ENCODE measurements at regions not wholly inside any gene's neighbourhood (a gene's known extent, or its start where the extent isn't known, plus 50 kb on each side); places are given as distances from the start of the nearest gene placed in this dataset.

DNA sequence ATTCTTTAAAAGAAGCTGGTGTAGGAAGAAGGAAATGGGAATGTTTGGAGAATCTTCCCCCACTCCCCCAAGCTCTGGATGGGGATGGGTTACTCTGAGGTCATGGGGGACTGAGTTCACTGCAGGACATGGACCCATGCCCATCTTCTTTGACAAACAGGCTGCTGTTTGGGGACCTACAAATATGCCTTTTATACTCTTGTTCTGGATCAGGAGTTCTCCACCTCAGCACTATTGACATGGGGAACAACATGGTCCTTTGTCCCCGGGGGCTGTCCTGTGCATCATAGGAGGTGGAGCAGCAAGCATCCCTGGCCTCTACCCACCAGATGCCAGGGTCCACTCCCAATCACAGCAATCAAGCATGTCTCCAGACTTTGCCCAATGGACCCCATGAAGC, 365.8 kb upstream of the C1orf174 start:
- Mint-ChIP-seq H3K4me3 (ENCODE audit: unreplicated experiment) (no peak overlapping the region), H3K27me3 (ENCODE audit: unreplicated experiment) (no peaks in the 10 kb centered on the region), H3K27ac (ENCODE audit: unreplicated experiment) (no peak overlapping the region), H3K36me3 (ENCODE audit: low read depth, unreplicated experiment) (no peaks in the 10 kb centered on the region), H3K9me3 (ENCODE audit: unreplicated experiment) (peaks cover 47% of the 10 kb centered on the region), H3K4me1 (ENCODE audit: unreplicated experiment) (no peaks in the 10 kb centered on the region)
- TF ChIP-seq, protein P1, sequence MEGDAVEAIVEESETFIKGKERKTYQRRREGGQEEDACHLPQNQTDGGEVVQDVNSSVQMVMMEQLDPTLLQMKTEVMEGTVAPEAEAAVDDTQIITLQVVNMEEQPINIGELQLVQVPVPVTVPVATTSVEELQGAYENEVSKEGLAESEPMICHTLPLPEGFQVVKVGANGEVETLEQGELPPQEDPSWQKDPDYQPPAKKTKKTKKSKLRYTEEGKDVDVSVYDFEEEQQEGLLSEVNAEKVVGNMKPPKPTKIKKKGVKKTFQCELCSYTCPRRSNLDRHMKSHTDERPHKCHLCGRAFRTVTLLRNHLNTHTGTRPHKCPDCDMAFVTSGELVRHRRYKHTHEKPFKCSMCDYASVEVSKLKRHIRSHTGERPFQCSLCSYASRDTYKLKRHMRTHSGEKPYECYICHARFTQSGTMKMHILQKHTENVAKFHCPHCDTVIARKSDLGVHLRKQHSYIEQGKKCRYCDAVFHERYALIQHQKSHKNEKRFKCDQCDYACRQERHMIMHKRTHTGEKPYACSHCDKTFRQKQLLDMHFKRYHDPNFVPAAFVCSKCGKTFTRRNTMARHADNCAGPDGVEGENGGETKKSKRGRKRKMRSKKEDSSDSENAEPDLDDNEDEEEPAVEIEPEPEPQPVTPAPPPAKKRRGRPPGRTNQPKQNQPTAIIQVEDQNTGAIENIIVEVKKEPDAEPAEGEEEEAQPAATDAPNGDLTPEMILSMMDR (IDR thresholded peaks at IDR 0.05; ENCODE audit: unreplicated experiment), result no peak
- no peak for DNase-seq (ENCODE audit: low spot score)

DNA sequence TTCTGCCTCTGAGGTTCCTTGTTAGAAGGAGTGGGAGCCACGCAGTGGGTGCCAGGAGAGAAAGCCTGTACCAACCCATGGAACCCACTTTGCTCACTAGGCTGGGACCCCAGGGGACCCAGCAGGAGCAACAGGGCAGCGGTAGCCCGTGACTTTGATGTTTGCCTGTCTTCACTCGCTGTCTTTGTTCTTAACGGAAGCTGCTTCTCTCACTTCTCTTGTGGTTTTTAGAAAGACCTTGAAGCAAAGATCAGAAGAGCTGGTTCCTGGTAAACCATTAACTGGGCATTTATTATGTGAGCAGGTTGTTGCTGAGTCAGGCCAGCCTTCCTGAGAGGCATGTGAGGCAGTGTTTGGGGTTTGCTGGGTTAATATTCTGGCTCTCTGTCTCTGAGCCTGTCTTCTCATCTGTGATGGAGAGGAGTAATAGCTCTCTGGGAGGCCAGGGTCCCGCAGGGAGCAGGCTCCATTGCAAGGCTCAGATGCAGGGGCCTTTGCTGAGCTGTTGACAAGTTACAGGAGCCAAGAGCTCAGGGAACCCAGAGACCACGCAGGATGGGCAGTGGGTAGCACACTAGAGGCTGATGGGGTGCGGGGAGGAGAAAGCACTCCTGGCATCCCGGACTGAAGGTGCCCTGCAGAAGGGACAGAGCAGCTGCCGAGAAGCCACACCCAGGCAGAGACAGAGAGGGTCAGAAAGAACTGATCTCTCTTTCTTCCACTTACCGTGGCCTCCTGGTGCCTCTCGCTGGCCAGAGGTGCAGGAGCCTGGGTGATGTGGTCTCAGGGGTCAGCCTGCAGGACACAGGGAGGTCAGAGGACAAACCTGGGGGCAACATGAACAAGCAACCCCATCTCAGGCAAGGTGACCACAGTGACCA, 367.5 kb upstream of the C1orf174 start:
- TF ChIP-seq, protein P1 (IDR thresholded peaks at IDR 0.05; ENCODE audit: unreplicated experiment), result no peak
- peaks cover 40% of the 10 kb centered on the region for H3K9me3 Mint-ChIP-seq (ENCODE audit: unreplicated experiment)
- peaks cover 4% of the 10 kb centered on the region for H3K36me3 Mint-ChIP-seq (ENCODE audit: low read depth, unreplicated experiment)
- DNase-seq (ENCODE audit: low spot score), result no peak
- no peak overlapping the region for H3K4me3 Mint-ChIP-seq (ENCODE audit: unreplicated experiment)
- peaks cover 3% of the 10 kb centered on the region for H3K27me3 Mint-ChIP-seq (ENCODE audit: unreplicated experiment)
- no peaks in the 10 kb centered on the region for H3K4me1 Mint-ChIP-seq (ENCODE audit: unreplicated experiment)
- H3K27ac Mint-ChIP-seq (ENCODE audit: unreplicated experiment), result no peak overlapping the region

DNA sequence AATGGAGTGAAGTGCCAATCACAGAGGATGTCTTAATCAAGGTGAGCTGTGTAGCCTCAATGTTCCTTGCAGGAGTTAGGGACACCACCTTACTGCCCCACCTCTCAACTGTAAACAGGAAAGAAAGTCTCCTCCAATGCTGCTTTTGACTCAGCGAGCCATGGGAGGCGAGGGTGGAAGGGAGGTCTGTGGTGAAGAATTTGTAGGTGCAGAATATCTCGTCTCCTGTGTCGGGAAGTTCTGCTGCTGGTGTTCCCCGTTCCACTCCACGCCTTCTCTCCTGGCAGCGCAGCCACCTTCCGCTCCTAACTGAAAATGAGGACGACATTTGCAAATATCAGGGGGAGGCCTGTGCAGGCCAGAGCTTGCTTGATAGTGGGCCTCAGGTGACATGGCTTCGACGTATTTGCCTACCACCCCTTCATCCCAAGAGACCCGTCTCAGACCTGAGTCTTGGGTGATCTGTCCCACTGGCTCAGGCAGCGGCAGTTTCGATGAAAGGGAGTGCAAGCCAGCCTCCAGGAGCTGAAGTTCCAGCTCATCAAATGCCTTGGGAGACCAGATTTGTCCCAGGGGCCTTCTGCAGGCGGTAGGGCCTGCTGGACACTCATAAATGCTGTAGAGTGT, 368.3 kb upstream of the C1orf174 start:
- Mint-ChIP-seq H3K9me3 (ENCODE audit: unreplicated experiment) (peaks cover 41% of the 10 kb centered on the region), H3K27me3 (ENCODE audit: unreplicated experiment) (peaks cover 4% of the 10 kb centered on the region), H3K27ac (ENCODE audit: unreplicated experiment) (no peak overlapping the region), H3K4me3 (ENCODE audit: unreplicated experiment) (no peak overlapping the region), H3K36me3 (ENCODE audit: low read depth, unreplicated experiment) (peaks cover 4% of the 10 kb centered on the region), H3K4me1 (ENCODE audit: unreplicated experiment) (no peaks in the 10 kb centered on the region)
- TF ChIP-seq, protein P1 (IDR thresholded peaks at IDR 0.05; ENCODE audit: unreplicated experiment), result no peak
- no peak for DNase-seq (ENCODE audit: low spot score)

- TF ChIP-seq, protein P1 (IDR thresholded peaks at IDR 0.05; ENCODE audit: unreplicated experiment), result no peak
- Mint-ChIP-seq H3K4me1 (ENCODE audit: unreplicated experiment) (no peaks in the 10 kb centered on the region), H3K27ac (ENCODE audit: unreplicated experiment) (no peak overlapping the region), H3K27me3 (ENCODE audit: unreplicated experiment) (peaks cover 4% of the 10 kb centered on the region), H3K4me3 (ENCODE audit: unreplicated experiment) (no peak overlapping the region), H3K9me3 (ENCODE audit: unreplicated experiment) (peaks cover 37% of the 10 kb centered on the region), H3K36me3 (ENCODE audit: low read depth, unreplicated experiment) (peaks cover 4% of the 10 kb centered on the region)
- DNase-seq (ENCODE audit: low spot score), result no peak
These were observed 368.8 kb upstream of the C1orf174 start for GRCh38 chr1:4268889-4269284.

- Mint-ChIP-seq H3K36me3 (ENCODE audit: low read depth, unreplicated experiment) (peaks cover 4% of the 10 kb centered on the region), H3K27ac (ENCODE audit: unreplicated experiment) (no peak overlapping the region), H3K9me3 (ENCODE audit: unreplicated experiment) (peaks cover 32% of the 10 kb centered on the region), H3K4me1 (ENCODE audit: unreplicated experiment) (no peaks in the 10 kb centered on the region), H3K4me3 (ENCODE audit: unreplicated experiment) (no peak overlapping the region), H3K27me3 (ENCODE audit: unreplicated experiment) (peaks cover 4% of the 10 kb centered on the region)
- DNase-seq (ENCODE audit: low spot score), result no peak
- TF ChIP-seq, protein P1 (IDR thresholded peaks at IDR 0.05; ENCODE audit: unreplicated experiment), result no peak
These were observed 369.3 kb upstream of the C1orf174 start for GRCh38 chr1:4269330-4269729.
